HG02678 (cell line): ENCODE measurements at regions not wholly inside any gene's neighbourhood (a gene's known extent, or its start where the extent isn't known, plus 50 kb on each side); places are given as distances from the start of the nearest gene placed in this dataset.
A peak's percentile ranks its signal among the peaks of the same experiment; 100 is the strongest.

Experiments used
- ATAC-seq: cut with Tn5 transposase; IDR thresholded peaks from one replicate; pipeline ENCODE4 v1.9.1; 2021; ENCODE audit warnings: mild to moderate bottlenecking, moderate library complexity; ENCODE audit not compliant: unreplicated experiment

- no peak for ATAC-seq
Observed at GRCh38 chr1:228917342-228917741, 182.1 kb downstream of the RHOU start.

- no peak for ATAC-seq
Observed at GRCh38 chr1:228917755-228918154, 182.5 kb downstream of the RHOU start.

- no peak for ATAC-seq
Observed at GRCh38 chr1:228918335-228918734, 183.1 kb downstream of the RHOU start.

GRCh38 chr1:228919914-228920313, 184.6 kb downstream of the RHOU start:
- no peak for ATAC-seq

GRCh38 chr1:228920831-228921230, 185.6 kb downstream of the RHOU start:
- no peak for ATAC-seq

- no peak for ATAC-seq
Observed at GRCh38 chr1:228921481-228921880, 186.2 kb downstream of the RHOU start.

GRCh38 chr1:228922722-228923376, 187.6 kb downstream of the RHOU start:
- ATAC-seq: no peak

- no peak for ATAC-seq
Observed at GRCh38 chr1:228923973-228924686, 188.9 kb downstream of the RHOU start.

- ATAC-seq: no peak
Observed at GRCh38 chr1:228925691-228926090, 190.4 kb downstream of the RHOU start.

GRCh38 chr1:228927421-228927820, 192.1 kb downstream of the RHOU start:
- ATAC-seq: no peak

GRCh38 chr1:228927946-228928898, 192.9 kb downstream of the RHOU start:
- ATAC-seq: peak; percentile 80

- no peak for ATAC-seq
Observed at GRCh38 chr1:228929476-228930027, 194.3 kb downstream of the RHOU start.

GRCh38 chr1:228930479-228930957, 195.2 kb downstream of the RHOU start:
- no peak for ATAC-seq

- no peak for ATAC-seq
Observed at GRCh38 chr1:228933753-228934152, 198.5 kb downstream of the RHOU start.

- no peak for ATAC-seq
Observed at GRCh38 chr1:228935198-228935663, 200.0 kb downstream of the RHOU start.

- no peak for ATAC-seq
Observed at GRCh38 chr1:228935855-228936727, 200.8 kb downstream of the RHOU start.

GRCh38 chr1:228936881-228937280, 201.6 kb downstream of the RHOU start:
- no peak for ATAC-seq

- ATAC-seq: no peak
Observed at GRCh38 chr1:228937351-228937750, 202.1 kb downstream of the RHOU start.

- ATAC-seq: no peak
Observed at GRCh38 chr1:228937851-228938536, 202.7 kb downstream of the RHOU start.
